ENCODE measurements at regions not wholly inside any gene's neighbourhood (a gene's known extent, or its start where the extent isn't known, plus 50 kb on each side); places are given as distances from the start of the nearest gene placed in this dataset.
A peak's percentile ranks its signal among the peaks of the same experiment; 100 is the strongest.

GRCh38 chr11:25449091-25449490 is 882.8 kb upstream of the ANO3 start:
- peak; percentile 12 to 67 (median 42) for DNase-seq
- Histone ChIP-seq H3K4me1 (ENCODE audit: control insufficient read depth in 5 of 5, insufficient read depth in 5 of 5, low read length in 5 of 5) (no peaks in the 10 kb centered on the region), H3K9me3 (ENCODE audit: control insufficient read depth in 4 of 4, insufficient read depth in 3 of 4, low read length in 3 of 4) (no peaks in the 10 kb centered on the region), H3K4me3 (no peak overlapping the region), H3K36me3 (ENCODE audit: control insufficient read depth in 4 of 4, insufficient read depth in 4 of 4, low read length in 4 of 4) (no peaks in the 10 kb centered on the region), H3K27ac (ENCODE audit: low read depth in 1 of 2, low read length in 1 of 2) (no peak overlapping the region), H3K9ac (ENCODE audit: insufficient read depth in 1 of 2, low read length in 2 of 2) (no peak overlapping the region), H3K27me3 (ENCODE audit: control insufficient read depth in 3 of 3, insufficient read depth in 3 of 3, low read length in 2 of 3) (no peaks in the 10 kb centered on the region)
- 76 to 82% methylated on average over 1 of the region's 1 CpG for WGBS, 2 donors
- ATAC-seq (ENCODE audit: insufficient read depth, low FRiP score), result no peak
- TF ChIP-seq CTCF (IDR thresholded peaks at IDR 0.05; ENCODE audit: control extremely low read depth, extremely low read depth), result no peak

- DNase-seq (no peak), ATAC-seq (ENCODE audit: insufficient read depth, low FRiP score) (no peak)
- Histone ChIP-seq H3K4me1 (ENCODE audit: control insufficient read depth in 5 of 5, insufficient read depth in 5 of 5, low read length in 5 of 5) (no peaks in the 10 kb centered on the region), H3K4me3 (no peak overlapping the region), H3K9ac (ENCODE audit: insufficient read depth in 1 of 2, low read length in 2 of 2) (no peak overlapping the region), H3K27me3 (ENCODE audit: control insufficient read depth in 3 of 3, insufficient read depth in 3 of 3, low read length in 2 of 3) (no peaks in the 10 kb centered on the region), H3K9me3 (ENCODE audit: control insufficient read depth in 4 of 4, insufficient read depth in 3 of 4, low read length in 3 of 4) (no peaks in the 10 kb centered on the region), H3K27ac (ENCODE audit: low read depth in 1 of 2, low read length in 1 of 2) (no peak overlapping the region), H3K36me3 (ENCODE audit: control insufficient read depth in 4 of 4, insufficient read depth in 4 of 4, low read length in 4 of 4) (no peaks in the 10 kb centered on the region)
- TF ChIP-seq CTCF (IDR thresholded peaks at IDR 0.05; ENCODE audit: control extremely low read depth, extremely low read depth), result no peak
- 90 to 92% methylated on average over 8 of the region's 8 CpGs for WGBS, 2 donors
Measured at GRCh38 chr11:25453471-25453870, 878.5 kb upstream of the ANO3 start.

GRCh38 chr11:25456211-25456610 is 875.7 kb upstream of the ANO3 start:
- H3K27ac ChIP-seq (ENCODE audit: low read depth in 1 of 2, low read length in 1 of 2), result no peak overlapping the region
- 83 to 87% methylated on average over 1 of the region's 1 CpG for WGBS, 2 donors
- ATAC-seq (ENCODE audit: insufficient read depth, low FRiP score) (no peak), DNase-seq (no peak)
- TF ChIP-seq CTCF (IDR thresholded peaks at IDR 0.05; ENCODE audit: control extremely low read depth, extremely low read depth), result no peak
- no peaks in the 10 kb centered on the region for H3K27me3 ChIP-seq (ENCODE audit: control insufficient read depth in 3 of 3, insufficient read depth in 3 of 3, low read length in 2 of 3)
- no peaks in the 10 kb centered on the region for H3K4me1 ChIP-seq (ENCODE audit: control insufficient read depth in 5 of 5, insufficient read depth in 5 of 5, low read length in 5 of 5)
- no peaks in the 10 kb centered on the region for H3K36me3 ChIP-seq (ENCODE audit: control insufficient read depth in 4 of 4, insufficient read depth in 4 of 4, low read length in 4 of 4)
- no peaks in the 10 kb centered on the region for H3K9me3 ChIP-seq (ENCODE audit: control insufficient read depth in 4 of 4, insufficient read depth in 3 of 4, low read length in 3 of 4)
- no peak overlapping the region for H3K9ac ChIP-seq (ENCODE audit: insufficient read depth in 1 of 2, low read length in 2 of 2)
- H3K4me3 ChIP-seq, result no peak overlapping the region

GRCh38 chr11:25483915-25484635 is 847.9 kb upstream of the ANO3 start:
- H3K27me3 ChIP-seq (ENCODE audit: control insufficient read depth in 3 of 3, insufficient read depth in 3 of 3, low read length in 2 of 3), result no peaks in the 10 kb centered on the region
- ATAC-seq (ENCODE audit: insufficient read depth, low FRiP score), result no peak
- no peaks in the 10 kb centered on the region for H3K36me3 ChIP-seq (ENCODE audit: control insufficient read depth in 4 of 4, insufficient read depth in 4 of 4, low read length in 4 of 4)
- H3K9me3 ChIP-seq (ENCODE audit: control insufficient read depth in 4 of 4, insufficient read depth in 3 of 4, low read length in 3 of 4), result no peaks in the 10 kb centered on the region
- no peak for TF ChIP-seq CTCF (IDR thresholded peaks at IDR 0.05; ENCODE audit: control extremely low read depth, extremely low read depth)
- H3K4me1 ChIP-seq (ENCODE audit: control insufficient read depth in 5 of 5, insufficient read depth in 5 of 5, low read length in 5 of 5), result peaks cover 0 to 25% (median 0%) of the 10 kb centered on the region in 5 donors
- H3K4me3 ChIP-seq, result no peak overlapping the region
- DNase-seq, result peak in 1 of 3 donors; percentile 16
- no peak overlapping the region for H3K27ac ChIP-seq (ENCODE audit: low read depth in 1 of 2, low read length in 1 of 2)
- no peak overlapping the region for H3K9ac ChIP-seq (ENCODE audit: insufficient read depth in 1 of 2, low read length in 2 of 2)
- 77% methylated on average over 5 of the region's 5 CpGs for WGBS, 2 donors
